Aorta (tissue), 5 donors: ENCODE measurements at regions not wholly inside any gene's neighbourhood (a gene's known extent, or its start where the extent isn't known, plus 50 kb on each side); places are given as distances from the start of the nearest gene placed in this dataset.
A peak's percentile ranks its signal among the peaks of the same experiment; 100 is the strongest.
"Not testable (repeated sequence)": the region's sequence is repeated elsewhere in the genome, so short reads cannot be mapped to it uniquely, and the experiment has no call there.

ENCODE experiments used
- ATAC-seq: fragments of 200-7000 bp; cut with Tn5 transposase; one replicate; pipeline ENCODE4 v1.9.1; 2022; ENCODE audit warnings: moderate library complexity; ENCODE audit not compliant: low FRiP score
- DNase-seq, 2 donors: peaks; one replicate each; pipeline ENCODE4 v3.0.0-alpha.2; 2020
- H3K27ac ChIP-seq, 2 donors: one replicate each; pipeline ENCODE4 v1.5.1; 2013; ENCODE audit warnings: low read length in 2 of 2, mild to moderate bottlenecking in 2 of 2, moderate library complexity in 2 of 2, control low read depth in 1 of 2, inconsistent platforms in 1 of 2, low read depth in 1 of 2
- H3K27me3 ChIP-seq, 2 donors: one replicate each; pipeline ENCODE4 v1.6.1; 2013; ENCODE audit warnings: control low read depth in 1 of 2, low read length in 1 of 2, mild to moderate bottlenecking in 1 of 2, moderate library complexity in 1 of 2; ENCODE audit not compliant: insufficient read depth in 2 of 2, control insufficient read depth in 1 of 2
- H3K36me3 ChIP-seq, 2 donors: one replicate each; pipeline ENCODE4 v1.6.1; 2013; ENCODE audit warnings: control low read depth in 1 of 2, low read length in 1 of 2, mild to moderate bottlenecking in 1 of 2; ENCODE audit not compliant: insufficient read depth in 2 of 2, control insufficient read depth in 1 of 2
- H3K4me1 ChIP-seq, 2 donors: one replicate each; pipeline ENCODE4 v1.6.1; 2013; ENCODE audit warnings: low read length in 2 of 2, control low read depth in 1 of 2, mild to moderate bottlenecking in 1 of 2, moderate library complexity in 1 of 2; ENCODE audit not compliant: insufficient read depth in 2 of 2, control insufficient read depth in 1 of 2
- H3K4me3 ChIP-seq, 2 donors: one replicate each; pipeline ENCODE4 v1.5.1; 2013; ENCODE audit warnings: low read length in 2 of 2, control low read depth in 1 of 2, mild to moderate bottlenecking in 1 of 2
- H3K9me3 ChIP-seq: one replicate; pipeline ENCODE4 v1.6.1; 2013; ENCODE audit warnings: mild to moderate bottlenecking, low read length; ENCODE audit not compliant: control insufficient read depth
- WGBS, 2 donors: extraction: QIAGEN DNeasy Blood & Tissue Kit; methylation state at CpG; one replicate each; pipeline ENCODE4 v1.1.7; 2013; 5-methylcytosine and 5-hydroxymethylcytosine counted together
- intact Hi-C, 2 donors: fragments of 100-400 bp; cut with DNase I; formaldehyde crosslinking; loops; one replicate each; pipeline versions ENCODE4 v1.14.2 to v1.15.0; 2022
- donor health status: healthy with polysubstance abuse.
- donor health status: Bipolar disorder and iron deficiency.
- donor health status: DM: no; HTN: no; CAD: no.
- donor health status: DM: no; HTN: no; CAD: no.
- donor health status: DM: yes; HTN: yes; CAD: no.

- intact Hi-C loops, result no loop called here
- no peaks in the 10 kb centered on the region for H3K9me3 ChIP-seq
- ATAC-seq (no peak), DNase-seq (no peak)
- H3K4me1 ChIP-seq, result no peaks in the 10 kb centered on the region
- no peaks in the 10 kb centered on the region for H3K36me3 ChIP-seq
- H3K27ac ChIP-seq, result no peak overlapping the region
- no peak overlapping the region for H3K4me3 ChIP-seq
- WGBS, 2 donors, result 31 to 38% methylated on average over 2 of the region's 2 CpGs
- H3K27me3 ChIP-seq, result no peaks in the 10 kb centered on the region
These were observed 372.3 kb downstream of the HLX start for GRCh38 chr1:221251580-221251979.

GRCh38 chr1:221254813-221255212 lies 375.6 kb downstream of the HLX start:
- Histone ChIP-seq H3K4me1 (no peaks in the 10 kb centered on the region), H3K27ac (no peak overlapping the region), H3K27me3 (no peaks in the 10 kb centered on the region), H3K4me3 (no peak overlapping the region), H3K36me3 (no peaks in the 10 kb centered on the region), H3K9me3 (no peaks in the 10 kb centered on the region)
- no peak for DNase-seq
- ATAC-seq, result no peak
- intact Hi-C loops, result no loop called here

GRCh38 chr1:221256773-221257172 lies 377.5 kb downstream of the HLX start:
- Histone ChIP-seq H3K4me3 (no peak overlapping the region), H3K27me3 (no peaks in the 10 kb centered on the region), H3K36me3 (no peaks in the 10 kb centered on the region), H3K27ac (no peak overlapping the region), H3K9me3 (no peaks in the 10 kb centered on the region), H3K4me1 (no peaks in the 10 kb centered on the region)
- intact Hi-C loops, result no loop called here
- no peak for ATAC-seq
- DNase-seq, result no peak
- 13 to 16% methylated on average over 3 of the region's 3 CpGs for WGBS, 2 donors

GRCh38 chr1:221257548-221257947 lies 378.3 kb downstream of the HLX start:
- H3K9me3 ChIP-seq, H3K4me1 ChIP-seq, H3K4me3 ChIP-seq, H3K27ac ChIP-seq, H3K27me3 ChIP-seq, ATAC-seq, DNase-seq, intact Hi-C loops, H3K36me3 ChIP-seq: not testable (repeated sequence)
- WGBS, 2 donors, result 100% methylated on average over 1 of the region's 1 CpG; no CpG with 5 or more reads in 1 of the 2 donors

- H3K4me3 ChIP-seq, H3K36me3 ChIP-seq, H3K4me1 ChIP-seq, H3K27me3 ChIP-seq, H3K9me3 ChIP-seq, ATAC-seq, H3K27ac ChIP-seq: not testable (repeated sequence)
- intact Hi-C loops, result loop anchor here in 1 of 2 donors (5.0 kb wide), 1 partner anchor 170 kb away; no protein-coding TSS in a partner anchor
- WGBS, 2 donors, result 87 to 93% methylated on average over 7 of the region's 7 CpGs
- peak in 1 of 2 donors; percentile 68 for DNase-seq
These were observed 383.4 kb downstream of the HLX start for GRCh38 chr1:221262677-221263076.

- H3K27ac ChIP-seq, result no peak overlapping the region
- DNase-seq (peak in 1 of 2 donors; percentile 64), ATAC-seq (peak; percentile 78)
- no peaks in the 10 kb centered on the region for H3K4me1 ChIP-seq
- no peaks in the 10 kb centered on the region for H3K9me3 ChIP-seq
- no peaks in the 10 kb centered on the region for H3K27me3 ChIP-seq
- intact Hi-C loops, result loop anchor here in 1 of 2 donors (5.0 kb wide), 1 partner anchor 168 kb away; no protein-coding TSS in a partner anchor
- WGBS, 2 donors, result 76 to 78% methylated on average over 9 of the region's 9 CpGs
- H3K36me3 ChIP-seq, result no peaks in the 10 kb centered on the region
- H3K4me3 ChIP-seq, result no peak overlapping the region
These were observed 384.9 kb downstream of the HLX start for GRCh38 chr1:221263831-221264767.

- DNase-seq, result no peak
- Histone ChIP-seq H3K36me3 (no peaks in the 10 kb centered on the region), H3K27me3 (no peaks in the 10 kb centered on the region), H3K9me3 (no peaks in the 10 kb centered on the region), H3K4me3 (no peak overlapping the region), H3K4me1 (no peaks in the 10 kb centered on the region), H3K27ac (no peak overlapping the region)
- intact Hi-C loops, result loop anchor here in 1 of 2 donors (5.0 kb wide), 1 partner anchor 167 kb away; no protein-coding TSS in a partner anchor
- no peak for ATAC-seq
- WGBS, 2 donors, result 71 to 77% methylated on average over 5 of the region's 5 CpGs
These were observed 385.6 kb downstream of the HLX start for GRCh38 chr1:221264848-221265247.

GRCh38 chr1:221268295-221268694 lies 389.1 kb downstream of the HLX start:
- Histone ChIP-seq H3K9me3 (no peaks in the 10 kb centered on the region), H3K4me1 (no peaks in the 10 kb centered on the region), H3K36me3 (no peaks in the 10 kb centered on the region), H3K27me3 (peaks cover 0 to 2% of the 10 kb centered on the region in 2 donors), H3K4me3 (no peak overlapping the region), H3K27ac (no peak overlapping the region)
- intact Hi-C loops, result no loop called here
- no peak for ATAC-seq
- DNase-seq, result no peak
- 58 to 78% methylated on average over 1 of the region's 1 CpG for WGBS, 2 donors

- no peak for DNase-seq
- 84 to 91% methylated on average over 5 of the region's 5 CpGs for WGBS, 2 donors
These were observed 392.5 kb downstream of the HLX start for GRCh38 chr1:221271701-221272100.

More at GRCh38 chr1:221271701-221272100, 392.5 kb downstream of the HLX start:
- peaks cover 0 to 2% of the 10 kb centered on the region in 2 donors for H3K27me3 ChIP-seq
- H3K4me1 ChIP-seq, result no peaks in the 10 kb centered on the region
- H3K9me3 ChIP-seq, result no peaks in the 10 kb centered on the region
- no peaks in the 10 kb centered on the region for H3K36me3 ChIP-seq
- H3K4me3 ChIP-seq, result no peak overlapping the region
- H3K27ac ChIP-seq, result no peak overlapping the region
- intact Hi-C loops, result no loop called here
- no peak for ATAC-seq
